T-helper 2 cell (primary cell): ENCODE measurements at regions not wholly inside any gene's neighbourhood (a gene's known extent, or its start where the extent isn't known, plus 50 kb on each side); places are given as distances from the start of the nearest gene placed in this dataset.

Experiments used
- DNase-seq, 5 experiments: peaks; one replicate each; pipeline versions ENCODE4 v3.0.0 to v3.0.0-alpha.2; 2012 to 2022

- peak in 1 of 5 experiments; percentile 59 for DNase-seq
Observed at GRCh38 chr17:77343031-77343800, 202.4 kb downstream of the SEC14L1 start.

DNA sequence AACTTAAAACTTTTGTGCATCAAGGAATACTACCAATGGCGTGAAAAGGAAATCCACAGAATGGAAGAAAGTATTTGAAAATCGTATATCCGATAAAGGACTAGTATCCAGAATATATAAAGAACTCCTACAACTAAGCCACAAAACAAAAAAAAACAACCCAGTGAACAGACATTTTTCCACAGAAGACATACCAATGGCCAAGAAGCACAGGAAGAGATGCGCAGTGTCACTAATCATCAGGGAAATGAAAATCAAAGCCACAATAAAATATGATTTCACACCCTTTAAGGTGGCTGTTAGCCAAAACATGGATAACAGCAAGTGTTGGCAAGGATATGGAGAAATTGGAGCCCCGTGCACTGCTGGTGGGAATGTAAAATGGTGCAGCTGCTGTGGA, 203.3 kb downstream of the SEC14L1 start:
- DNase-seq: no peak

DNA sequence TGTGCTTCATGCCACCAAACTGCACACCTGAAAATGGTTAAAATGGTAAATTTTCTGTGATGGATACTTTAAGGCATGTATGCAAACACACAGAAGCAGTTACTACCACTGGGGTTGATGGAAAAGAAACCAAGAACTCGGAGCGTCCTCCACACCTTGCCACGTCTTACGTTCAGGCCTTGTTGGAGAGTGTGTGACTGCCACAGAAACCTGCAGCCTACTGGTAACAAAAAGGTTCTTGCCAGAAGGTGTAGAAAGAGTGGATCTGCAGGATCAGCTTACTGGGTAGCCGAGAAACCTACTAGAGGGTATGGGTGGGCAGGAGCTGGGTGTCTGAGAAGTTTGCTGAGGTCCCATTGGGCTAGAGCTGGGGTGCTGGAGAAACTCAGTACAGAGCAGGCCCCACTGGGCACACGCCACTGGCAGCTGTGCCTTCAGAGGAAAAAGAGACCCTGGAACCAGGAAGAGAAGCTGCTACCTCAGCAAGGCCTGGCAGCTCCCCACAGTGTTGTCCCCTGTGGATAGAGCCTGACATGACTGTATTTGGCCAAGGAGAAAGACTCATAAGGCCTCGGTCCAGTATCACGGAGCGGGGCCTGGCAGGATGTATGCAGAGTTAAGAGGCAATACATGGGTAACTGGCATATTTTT, 204.6 kb downstream of the SEC14L1 start:
- no peak for DNase-seq

DNA sequence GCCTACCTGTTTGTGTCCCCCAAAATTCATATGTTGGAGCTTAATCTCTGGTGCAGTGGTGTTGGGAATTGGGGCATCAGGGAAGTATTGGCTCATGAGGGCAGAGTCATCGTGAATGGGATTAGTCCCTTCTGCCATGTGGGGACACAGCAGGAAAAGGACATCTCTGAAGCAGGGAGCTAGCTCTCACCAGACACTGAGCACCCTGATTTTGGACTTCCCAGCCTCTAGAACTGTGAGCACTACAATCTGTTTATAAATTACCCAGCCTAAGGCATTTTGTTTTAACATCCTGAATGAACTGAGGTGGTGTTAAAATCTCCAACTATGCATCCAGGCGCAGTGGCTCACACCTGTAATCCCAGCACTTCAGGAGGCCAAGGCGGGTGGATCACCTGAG, 206.0 kb downstream of the SEC14L1 start:
- DNase-seq: no peak

DNA sequence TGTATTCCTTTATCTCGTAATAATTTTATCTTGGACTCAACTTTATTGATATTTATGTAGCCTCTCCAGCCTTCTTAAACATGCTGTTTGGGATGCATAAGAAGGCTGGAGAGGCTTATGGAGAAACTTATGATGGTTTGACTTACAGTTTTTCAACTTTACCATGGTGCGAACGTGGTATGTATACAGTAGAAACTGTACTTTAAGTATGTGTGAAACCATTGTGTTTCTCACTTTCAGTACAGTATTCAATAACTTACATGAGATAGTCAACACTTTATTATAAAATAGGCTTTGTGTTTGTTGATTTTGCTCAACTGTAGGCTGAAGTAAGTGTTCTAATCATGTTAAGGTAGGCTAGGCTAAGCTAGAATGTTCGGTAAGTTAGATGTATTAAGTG, 206.8 kb downstream of the SEC14L1 start:
- no peak for DNase-seq

- DNase-seq: no peak
Observed at GRCh38 chr17:77349976-77350830, 209.4 kb downstream of the SEC14L1 start.

DNA sequence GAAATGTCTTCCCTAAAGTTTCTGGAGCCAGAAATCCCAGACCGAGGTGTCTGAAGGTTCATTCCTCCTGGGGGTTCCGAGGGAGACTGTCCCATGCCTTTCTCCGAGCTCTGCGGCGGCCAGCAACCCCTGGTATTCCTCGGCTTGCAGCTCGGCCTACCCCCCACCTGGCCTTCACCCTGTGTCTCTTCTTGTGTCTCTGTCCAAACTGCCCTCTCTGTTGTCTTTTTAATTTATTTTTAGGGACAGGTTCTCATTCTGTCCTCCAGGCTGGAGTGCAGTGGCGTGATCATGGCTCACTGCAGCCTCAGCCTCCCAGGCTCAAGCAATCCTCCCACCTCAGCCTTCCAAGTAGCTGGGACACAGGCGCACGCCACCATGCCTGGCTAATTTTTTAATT, 211.7 kb downstream of the SEC14L1 start:
- no peak for DNase-seq

DNA sequence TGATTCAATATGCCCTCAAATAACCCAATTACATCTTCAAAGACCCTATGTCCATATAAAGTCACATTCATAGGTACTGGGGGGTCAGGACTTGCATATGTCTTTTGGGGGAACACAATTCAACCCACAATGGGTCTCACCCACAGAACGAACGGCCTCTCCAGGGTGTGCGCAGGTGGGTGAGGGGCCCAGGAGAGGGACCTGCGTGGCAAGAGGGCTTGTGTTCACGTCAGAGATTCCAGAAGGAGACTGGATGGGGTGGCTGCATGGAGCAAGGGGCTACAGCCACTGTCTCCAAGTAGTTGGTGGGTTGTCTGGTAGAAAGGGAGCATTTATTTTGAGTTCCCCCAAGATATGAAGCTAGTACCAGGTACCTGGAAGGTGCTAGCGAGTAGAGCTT, 212.2 kb downstream of the SEC14L1 start:
- DNase-seq: no peak

- DNase-seq: no peak
Observed at GRCh38 chr17:77353684-77354419, 213.1 kb downstream of the SEC14L1 start.

DNA sequence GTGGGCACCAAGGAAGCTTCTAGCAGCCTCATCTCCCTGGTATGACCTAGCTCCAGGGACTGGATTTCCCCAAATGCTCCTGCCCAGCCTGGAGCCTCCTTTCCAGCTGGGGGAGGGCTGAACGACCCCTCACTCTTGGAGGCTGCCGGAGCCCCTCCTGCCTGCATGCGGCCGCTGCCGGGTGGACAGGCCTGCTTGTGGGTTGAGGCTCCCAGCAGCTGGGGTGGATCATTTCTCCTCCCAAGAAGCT, 213.6 kb downstream of the SEC14L1 start:
- DNase-seq: no peak

DNA sequence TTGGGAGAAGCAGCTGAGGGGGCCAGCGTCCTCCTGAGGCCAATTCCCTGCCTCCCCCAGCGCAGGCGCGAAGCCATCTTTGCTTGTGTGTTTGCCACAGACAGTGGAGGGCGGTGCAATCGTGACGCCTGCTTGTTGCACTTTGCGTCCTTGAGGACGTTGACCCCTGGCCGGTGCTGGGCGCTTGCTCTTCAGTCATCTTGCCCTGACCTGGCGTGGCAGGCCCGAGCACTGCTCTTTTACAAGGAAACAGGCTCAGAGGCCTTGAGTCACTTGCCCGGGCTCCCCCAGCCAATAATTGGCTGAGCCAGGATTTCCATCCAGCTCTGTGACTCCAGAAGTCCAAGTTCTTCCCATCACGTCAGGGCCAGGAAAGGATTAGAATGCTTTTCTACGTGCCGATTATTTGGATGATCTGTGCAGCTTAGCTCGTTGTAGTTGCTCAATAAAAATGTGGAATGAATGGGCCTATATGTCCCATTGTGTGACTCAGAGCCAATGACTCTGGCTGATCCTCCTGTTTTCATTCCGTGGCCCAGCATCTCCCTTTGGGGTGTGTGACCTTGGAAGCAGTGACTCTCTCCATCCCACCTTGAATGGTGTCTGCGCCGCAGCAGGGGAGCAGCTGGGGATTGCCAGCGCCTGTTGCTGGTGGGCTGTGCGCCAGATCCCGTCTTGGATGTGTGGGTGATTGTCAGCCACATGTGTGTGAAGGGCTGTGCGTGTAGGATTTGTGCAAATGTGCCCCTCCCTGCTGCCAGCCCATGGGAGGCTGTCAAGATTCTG, 214.1 kb downstream of the SEC14L1 start:
- DNase-seq: no peak

- DNase-seq: no peak
Observed at GRCh38 chr17:77356109-77356689, 215.4 kb downstream of the SEC14L1 start.

- no peak for DNase-seq
Observed at GRCh38 chr17:77356690-77357201, 216.0 kb downstream of the SEC14L1 start.

GRCh38 chr17:77358801-77359200, 218.0 kb downstream of the SEC14L1 start:
- DNase-seq: no peak

GRCh38 chr17:77359236-77359635, 218.5 kb downstream of the SEC14L1 start:
- no peak for DNase-seq

- DNase-seq: no peak
Observed at GRCh38 chr17:77361986-77362620, 221.3 kb downstream of the SEC14L1 start.

GRCh38 chr17:77363821-77364361, 223.1 kb downstream of the SEC14L1 start:
- peak in 1 of 5 experiments; percentile 27 for DNase-seq

DNA sequence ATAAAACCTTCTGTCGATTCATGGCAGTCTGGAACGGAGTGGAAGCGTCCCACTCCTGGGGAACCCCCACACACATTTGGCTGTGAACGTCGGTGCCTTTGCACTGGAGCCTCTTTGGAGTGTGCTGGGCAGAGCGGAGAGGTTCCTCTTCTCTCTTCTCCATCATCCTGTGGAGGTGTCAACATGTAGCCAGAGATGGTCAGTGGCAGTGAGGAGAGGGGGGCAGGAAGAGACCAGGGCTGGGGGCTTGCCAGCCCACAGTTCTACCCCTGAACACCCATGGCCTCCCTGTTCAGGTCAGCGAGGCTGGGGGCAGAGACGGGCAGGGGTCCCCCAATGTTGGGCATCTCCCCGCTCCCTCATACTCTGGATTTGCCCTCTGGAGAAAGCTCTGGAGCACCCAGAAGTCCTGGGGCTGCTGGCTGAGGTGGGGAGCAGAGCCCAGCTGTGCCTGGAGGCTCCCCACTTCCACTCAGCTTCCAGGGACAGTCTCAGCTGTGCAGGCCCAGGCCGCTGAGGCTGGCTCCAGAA, 223.7 kb downstream of the SEC14L1 start:
- no peak for DNase-seq

- no peak for DNase-seq
Observed at GRCh38 chr17:77364941-77365583, 224.3 kb downstream of the SEC14L1 start.

DNA sequence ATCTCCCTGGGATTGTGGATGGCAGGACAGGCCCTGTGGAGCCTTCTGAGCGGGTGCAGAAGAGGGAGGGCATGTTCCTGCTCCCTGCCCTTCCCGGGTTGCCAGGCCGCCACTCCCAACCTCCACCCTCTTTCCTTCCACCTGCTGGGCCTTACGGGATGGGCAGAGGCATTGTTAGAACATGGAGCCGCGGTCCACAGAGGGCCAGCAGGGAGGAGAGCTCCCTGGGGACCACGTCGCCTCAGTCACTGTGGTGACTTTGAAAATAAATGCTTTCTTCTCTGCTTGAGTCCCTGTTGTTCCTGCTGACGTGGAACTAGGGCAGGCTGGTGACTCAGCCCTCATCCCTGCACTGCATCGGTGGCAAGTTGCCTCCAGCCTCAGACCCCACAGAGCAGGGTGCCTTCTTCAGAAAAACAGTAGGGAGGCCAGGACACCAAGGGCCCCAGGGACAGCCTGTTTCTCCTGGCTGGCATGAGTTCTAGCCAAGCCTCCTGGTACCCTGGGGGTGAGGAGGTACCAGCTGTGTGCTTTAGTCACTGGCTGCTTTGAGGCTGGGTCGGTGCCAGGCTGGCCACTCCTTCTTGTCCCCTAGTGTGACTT, 224.9 kb downstream of the SEC14L1 start:
- DNase-seq: no peak
